ENCODE measurements at regions not wholly inside any gene's neighbourhood (a gene's known extent, or its start where the extent isn't known, plus 50 kb on each side); places are given as distances from the start of the nearest gene placed in this dataset.

DNA sequence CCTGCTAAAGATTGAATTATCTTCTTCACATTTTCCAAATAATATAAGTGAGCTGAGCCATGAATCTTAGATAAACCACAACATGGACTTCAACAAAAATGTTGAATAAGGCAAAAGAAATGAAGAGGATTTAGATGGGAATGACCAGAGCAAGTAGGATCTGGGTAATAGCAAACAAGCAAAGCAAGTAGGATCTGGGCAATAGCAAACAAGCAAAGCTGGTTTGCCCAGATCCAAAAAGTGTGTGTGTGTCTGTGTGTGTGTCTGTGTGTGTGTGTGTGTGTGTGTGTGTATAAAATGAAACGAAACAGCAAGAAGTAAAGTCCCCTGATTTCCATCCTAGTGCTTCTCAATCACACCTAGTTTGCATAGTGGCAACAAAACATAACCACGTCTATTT, 549.1 kb downstream of the RERGL start:
- DNase-seq (ENCODE audit: low read depth), result no peak

DNA sequence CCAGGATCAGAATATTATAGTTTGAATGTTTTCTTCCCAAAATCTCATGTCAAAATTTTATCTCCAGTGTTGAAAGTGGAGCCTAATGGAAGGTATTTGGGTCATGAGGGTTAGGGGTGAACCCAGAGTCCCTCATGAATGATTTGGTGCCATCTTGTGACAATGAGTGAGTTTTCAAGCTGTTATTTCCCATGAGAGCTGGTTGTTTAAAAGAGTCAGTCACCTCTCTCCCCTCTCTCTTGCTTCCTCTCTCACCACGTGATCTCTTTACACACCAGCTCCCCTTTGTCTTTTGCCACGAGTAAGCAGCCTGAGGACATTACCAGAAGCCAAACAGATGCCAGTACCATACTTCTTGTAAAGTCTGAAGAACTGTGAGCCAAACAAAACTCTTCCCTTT, 561.6 kb downstream of the RERGL start:
- no peak for DNase-seq (ENCODE audit: low read depth)

GRCh38 chr12:17527021-17527420, 563.0 kb downstream of the RERGL start:
- DNase-seq (ENCODE audit: low read depth), result no peak

GRCh38 chr12:17511369-17511768, 578.6 kb downstream of the RERGL start:
- DNase-seq (ENCODE audit: low read depth), result no peak

- no peak for DNase-seq (ENCODE audit: low read depth)
These were observed 582.7 kb downstream of the RERGL start for GRCh38 chr12:17507336-17507735.

DNA sequence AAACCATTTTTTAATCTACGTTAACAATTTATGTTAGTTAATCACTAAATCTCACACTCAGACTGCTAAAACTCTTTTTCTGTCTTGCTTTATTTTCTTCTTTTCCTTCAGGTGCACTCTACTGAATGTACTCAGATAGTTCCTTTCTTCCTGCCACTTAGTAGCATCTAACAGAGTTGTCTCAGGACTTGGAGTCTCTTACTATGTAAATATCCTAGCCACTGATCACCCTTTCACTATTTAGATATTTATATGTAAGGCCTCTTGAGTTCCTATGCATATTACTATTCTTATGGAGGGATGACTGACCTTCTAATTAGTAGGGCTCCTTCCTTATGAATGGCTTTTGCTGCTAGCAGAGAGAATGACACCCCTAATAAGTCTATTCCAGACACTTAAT, 586.3 kb downstream of the RERGL start:
- no peak for DNase-seq (ENCODE audit: low read depth)

GRCh38 chr12:17489452-17489851, 600.5 kb downstream of the RERGL start:
- DNase-seq (ENCODE audit: low read depth), result no peak

GRCh38 chr12:17478908-17479673, 610.9 kb downstream of the RERGL start:
- DNase-seq (ENCODE audit: low read depth), result no peak

DNA sequence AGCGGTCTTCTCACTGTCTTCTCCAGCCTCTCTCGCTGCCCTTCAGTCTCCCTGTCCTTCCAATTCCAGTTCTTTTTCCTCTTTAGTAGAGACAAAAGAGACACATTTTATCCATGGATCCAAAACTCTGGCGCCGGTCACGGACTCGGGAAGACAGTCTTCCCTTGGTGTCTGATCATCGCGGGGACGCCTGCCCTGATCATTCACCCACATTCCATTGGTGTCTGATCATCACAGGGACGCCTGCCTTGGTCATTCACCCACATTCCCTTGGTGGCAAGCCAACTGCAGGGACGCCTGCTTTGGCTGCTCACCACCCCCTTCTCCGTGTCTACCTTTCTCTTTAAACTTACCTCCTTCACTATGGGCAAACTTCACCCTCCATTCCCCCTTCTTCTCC, 619.5 kb downstream of the RERGL start:
- DNase-seq (ENCODE audit: low read depth), result no peak

- DNase-seq (ENCODE audit: low read depth), result no peak
These were observed 630.8 kb downstream of the RERGL start for GRCh38 chr12:17459214-17459613.

DNA sequence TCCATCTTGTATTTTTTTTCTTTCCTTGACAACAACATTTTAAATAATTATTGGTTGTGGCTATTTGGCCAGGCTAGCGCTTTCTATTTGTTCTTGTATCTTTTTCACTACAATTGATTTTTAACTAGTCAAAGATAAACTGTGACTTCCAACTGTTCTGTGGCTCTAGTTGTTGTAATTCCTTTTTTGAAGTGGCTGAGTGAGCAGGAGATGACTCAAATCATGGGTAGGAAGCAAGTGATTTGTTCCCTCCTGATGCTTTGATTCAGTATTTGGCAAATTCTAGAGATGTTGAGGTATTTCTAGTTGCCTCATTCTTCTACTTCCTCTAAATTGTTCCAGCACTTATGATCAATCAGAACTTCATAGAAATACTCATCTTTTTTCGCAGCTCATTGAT, 633.5 kb downstream of the RERGL start:
- DNase-seq (ENCODE audit: low read depth), result no peak

DNA sequence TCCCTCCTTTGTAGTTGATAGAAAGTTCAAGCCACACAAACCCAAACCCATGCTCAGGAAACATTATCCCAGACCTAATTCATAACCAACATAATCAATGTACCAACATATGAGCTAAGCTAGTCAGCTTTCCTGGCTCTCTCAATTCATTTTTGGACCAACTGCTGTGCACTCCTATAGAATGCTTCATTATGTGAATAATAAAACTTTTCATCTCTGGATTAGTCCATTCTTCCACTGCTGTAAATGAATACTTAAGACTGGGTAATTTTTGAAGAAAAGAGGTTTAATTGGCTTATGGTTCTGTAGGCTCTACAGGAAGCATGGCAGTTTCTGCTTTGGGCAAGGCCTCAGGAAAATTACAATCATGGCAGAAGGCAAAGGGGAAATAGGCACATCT, 651.9 kb downstream of the RERGL start:
- no peak for DNase-seq (ENCODE audit: low read depth)

DNA sequence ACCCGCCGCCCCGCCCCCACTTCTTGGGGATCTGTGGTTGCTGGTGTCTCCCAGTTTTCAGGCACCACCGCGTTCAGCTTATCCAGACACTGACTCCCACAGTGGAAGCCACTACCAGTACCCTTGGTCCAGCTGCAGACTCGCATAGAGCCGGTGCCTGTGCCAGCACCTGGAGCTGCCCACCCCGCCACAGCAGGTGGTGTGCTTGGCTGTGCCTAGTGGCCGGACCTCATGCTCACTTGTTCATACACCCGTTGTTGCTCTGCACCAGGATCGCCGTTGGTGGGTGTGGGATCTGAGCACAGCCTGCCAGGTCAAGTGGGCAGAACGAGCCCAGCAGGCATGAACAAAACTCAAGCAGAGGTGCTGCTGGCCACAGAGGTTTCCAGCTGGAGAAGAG, 673.2 kb downstream of the RERGL start:
- DNase-seq (ENCODE audit: low read depth), result no peak

DNA sequence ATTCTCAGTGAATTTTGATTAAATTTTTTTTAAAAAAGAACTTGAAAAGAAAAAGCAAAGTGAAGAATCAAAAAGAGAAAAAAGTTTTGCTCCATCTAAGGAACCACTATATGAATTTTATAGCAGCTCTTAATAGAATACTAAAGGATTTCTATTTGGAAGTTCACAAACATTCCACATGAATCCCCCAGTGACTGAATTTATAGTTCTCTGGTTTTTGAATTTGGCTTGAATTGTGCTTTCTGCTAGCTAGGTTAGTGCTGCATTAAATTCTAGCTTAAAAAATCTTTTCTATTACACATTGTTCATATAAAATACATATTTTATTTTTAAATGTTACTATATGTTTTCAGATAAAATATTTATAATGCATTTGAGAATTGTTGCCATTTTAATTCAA, 675.4 kb downstream of the RERGL start:
- DNase-seq (ENCODE audit: low read depth), result no peak

GRCh38 chr12:17411662-17412061, 678.3 kb downstream of the RERGL start:
- no peak for DNase-seq (ENCODE audit: low read depth)

- DNase-seq (ENCODE audit: low read depth), result no peak
These were observed 701.3 kb downstream of the RERGL start for GRCh38 chr12:17388679-17389078.

DNA sequence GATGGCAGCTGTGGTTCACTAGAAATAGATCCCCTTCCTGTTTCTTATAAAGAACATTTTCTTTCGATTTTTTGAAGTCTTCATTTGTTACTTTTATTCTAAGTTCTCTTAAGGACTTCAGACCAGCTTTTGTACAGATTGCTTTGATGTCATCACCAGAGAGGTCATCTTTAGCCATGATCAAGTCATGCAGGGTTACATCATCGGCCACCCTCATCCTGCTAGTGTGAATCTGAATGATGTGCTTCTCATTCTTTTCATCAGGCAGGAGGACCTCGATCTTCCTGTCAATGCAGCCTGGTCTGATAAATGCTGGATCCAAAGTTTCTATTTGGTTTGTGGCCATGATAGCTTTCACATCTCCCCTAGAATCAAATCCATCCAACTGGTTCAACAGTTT, 706.7 kb downstream of the RERGL start:
- DNase-seq (ENCODE audit: low read depth), result no peak

DNA sequence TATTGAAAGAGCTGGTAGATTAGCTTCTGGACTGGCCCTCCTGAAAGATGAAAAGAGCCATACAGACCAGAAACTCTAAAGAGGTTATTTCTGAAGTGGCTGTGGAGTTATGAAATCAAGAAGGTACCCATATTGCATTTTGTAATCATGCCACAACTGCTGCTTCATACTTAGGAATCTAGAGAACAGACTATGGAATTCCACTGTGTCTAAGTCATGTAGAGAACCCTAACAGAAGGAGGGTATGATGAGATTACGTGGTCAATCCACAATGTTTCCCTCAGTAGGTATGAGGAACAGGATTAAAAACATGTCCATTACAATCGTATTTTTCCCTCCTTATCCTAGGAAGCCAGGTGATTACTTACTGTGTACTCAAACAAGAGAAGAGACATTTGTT, 708.8 kb downstream of the RERGL start:
- no peak for DNase-seq (ENCODE audit: low read depth)

- DNase-seq (ENCODE audit: low read depth), result no peak
These were observed 717.5 kb downstream of the RERGL start for GRCh38 chr12:17372508-17372907.

DNA sequence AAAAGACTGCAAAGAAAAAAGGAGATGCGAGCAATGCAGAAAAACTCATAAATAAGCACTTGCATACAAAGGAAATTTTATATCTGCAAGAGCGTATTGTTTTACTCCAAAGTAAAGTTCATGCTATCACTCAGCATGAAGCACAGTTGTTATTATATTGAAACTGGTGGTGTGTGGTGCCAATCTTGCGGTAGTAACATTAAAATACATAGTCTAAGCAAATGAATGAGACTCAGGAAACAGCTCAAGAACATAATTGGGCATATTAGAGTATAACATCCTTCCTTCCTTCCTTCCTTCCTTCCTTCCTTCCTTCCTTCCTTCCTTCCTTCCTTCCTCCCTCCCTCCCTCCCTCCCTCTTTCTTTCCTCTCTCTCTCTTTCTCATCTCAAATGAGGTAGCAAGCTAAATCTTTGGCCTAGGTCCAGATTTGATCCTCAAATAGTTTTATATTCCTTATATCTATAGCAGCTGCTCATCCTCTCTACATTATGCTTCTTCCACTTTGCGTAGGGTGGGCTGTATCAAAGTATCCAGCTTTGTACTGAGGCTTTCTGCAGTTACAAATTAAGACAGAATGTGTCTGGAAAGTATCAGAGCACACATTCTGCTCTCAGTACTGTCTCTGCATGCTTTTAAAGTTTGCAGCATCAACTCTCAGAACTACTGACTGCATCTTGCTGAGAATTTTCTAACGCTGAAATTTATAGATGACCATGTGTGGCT, 718.3 kb downstream of the RERGL start:
- DNase-seq (ENCODE audit: low read depth), result no peak

DNA sequence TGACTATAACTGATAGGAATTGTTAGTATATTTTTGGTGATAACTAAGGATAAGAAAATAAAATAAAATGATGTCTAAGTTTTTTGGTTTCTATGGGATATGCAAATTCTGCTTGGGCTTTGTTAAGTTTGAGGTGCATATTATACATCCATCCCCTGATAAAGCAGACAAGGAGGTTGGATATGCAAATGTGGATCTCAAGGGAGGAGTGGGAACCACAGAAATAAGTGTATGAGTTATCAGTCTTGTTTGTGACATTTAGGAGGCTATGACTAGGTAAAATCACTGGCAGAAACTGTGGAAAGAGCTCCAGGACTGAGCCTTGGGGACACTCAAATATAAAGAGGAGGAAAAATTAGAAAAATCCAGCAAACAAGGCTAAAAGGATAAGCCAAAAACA, 719.4 kb downstream of the RERGL start:
- no peak for DNase-seq (ENCODE audit: low read depth)

DNA sequence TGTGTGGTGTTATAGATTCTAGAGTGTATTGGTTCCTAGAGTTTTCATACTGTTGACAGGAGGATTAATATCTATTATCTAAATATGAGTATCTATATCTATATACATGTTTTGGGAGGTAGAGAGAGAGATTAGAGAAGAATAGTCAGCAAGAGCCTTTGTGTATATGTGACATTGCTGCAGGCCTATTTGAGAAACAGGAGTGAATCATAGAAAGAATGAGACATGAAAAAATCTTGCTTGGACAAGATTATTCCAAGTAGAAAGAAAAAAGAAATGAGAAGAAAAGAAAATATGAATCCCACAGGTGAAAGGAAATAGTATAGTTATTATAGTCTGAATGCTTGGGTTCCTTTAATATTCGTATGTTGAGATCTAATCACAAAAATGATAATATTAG, 720.4 kb downstream of the RERGL start:
- DNase-seq (ENCODE audit: low read depth), result no peak

DNA sequence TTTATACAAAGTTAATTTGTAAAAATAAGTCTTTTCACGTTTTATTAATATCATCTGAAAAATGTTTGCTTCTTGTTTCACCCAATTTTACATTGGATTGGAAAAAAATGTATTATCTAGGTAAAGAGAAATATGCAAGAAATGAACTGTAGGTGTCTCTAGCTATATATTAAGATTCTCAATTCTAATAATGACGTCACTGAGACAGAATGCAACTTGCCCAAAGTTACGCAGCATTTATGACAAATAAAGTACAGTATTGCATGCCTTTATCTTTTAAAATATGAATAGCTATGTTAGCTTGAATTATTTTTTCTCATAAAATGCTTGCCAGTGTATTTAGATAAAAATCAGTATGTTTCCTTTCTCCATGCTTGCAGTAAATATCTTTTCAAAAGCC, 728.8 kb downstream of the RERGL start:
- DNase-seq (ENCODE audit: low read depth), result no peak

GRCh38 chr12:17358835-17359234, 731.2 kb downstream of the RERGL start:
- DNase-seq (ENCODE audit: low read depth), result no peak
